Keratinocyte (primary cell): ENCODE measurements at regions not wholly inside any gene's neighbourhood (a gene's known extent, or its start where the extent isn't known, plus 50 kb on each side); places are given as distances from the start of the nearest gene placed in this dataset.

ENCODE experiments used
- DNase-seq: peaks from one replicate; pipeline ENCODE4 v3.0.0-alpha.2; 2011; ENCODE audit warnings: low read depth, missing footprints, low spot score
- FAIRE-seq: peaks from 2 replicates; lab custom pipeline; 2011; peaks lifted over from hg19 to GRCh38; lab: Jason Lieb, UNC
- H2AFZ ChIP-seq: 2 replicates; pipeline ENCODE4 v1.6.0; 2012; ENCODE audit warnings: low read length, control low read depth, inconsistent platforms; ENCODE audit not compliant: control insufficient read depth
- H3K27ac ChIP-seq: 2 replicates; pipeline ENCODE4 v1.5.1; 2011; ENCODE audit warnings: low read length; ENCODE audit not compliant: control insufficient read depth, insufficient read depth
- H3K27me3 ChIP-seq: 3 replicates; pipeline ENCODE4 v1.6.0; 2011; ENCODE audit warnings: low read length; ENCODE audit not compliant: control insufficient read depth, insufficient read depth; ENCODE audit errors: extremely low read depth
- H3K36me3 ChIP-seq, 2 experiments: 2 replicates in 1 of 2; 3 replicates in 1 of 2; pipeline ENCODE4 v1.5.1; 2011; ENCODE audit warnings: low read length in 2 of 2, mild to moderate bottlenecking in 1 of 2; ENCODE audit not compliant: control insufficient read depth in 2 of 2, insufficient read depth in 2 of 2; ENCODE audit errors: extremely low read depth in 1 of 2
- H3K4me1 ChIP-seq: 3 replicates; pipeline ENCODE4 v1.5.1; 2011; ENCODE audit warnings: low read length; ENCODE audit not compliant: control insufficient read depth, insufficient read depth; ENCODE audit errors: extremely low read depth
- H3K4me2 ChIP-seq: 3 replicates; pipeline ENCODE4 v1.6.0; 2011; ENCODE audit warnings: low read depth, low read length; ENCODE audit not compliant: control insufficient read depth, insufficient read depth; ENCODE audit errors: extremely low read depth
- H3K4me3 ChIP-seq, 3 experiments: fragments of 200-600 bp in 1 of 3; sonication (generic) in 1 of 3; 2 replicates in 2 of 3; 3 replicates in 1 of 3; pipeline ENCODE4 v1.5.1; 2011 to 2016; ENCODE audit warnings: low read length in 3 of 3, mild to moderate bottlenecking in 3 of 3, control low read depth in 2 of 3, inconsistent platforms in 1 of 3, low read depth in 1 of 3, mixed read lengths in 1 of 3, mixed run types in 1 of 3, moderate library complexity in 1 of 3; ENCODE audit not compliant: control insufficient read depth in 2 of 3, insufficient read depth in 2 of 3; ENCODE audit errors: extremely low read depth in 1 of 3
- H3K79me2 ChIP-seq: 2 replicates; pipeline ENCODE4 v1.6.0; 2012; ENCODE audit warnings: low read length; ENCODE audit not compliant: control insufficient read depth, insufficient read depth
- H3K9ac ChIP-seq: 3 replicates; pipeline ENCODE4 v1.6.0; 2011; ENCODE audit warnings: low read length; ENCODE audit not compliant: control insufficient read depth, insufficient read depth; ENCODE audit errors: extremely low read depth
- H3K9me1 ChIP-seq: 3 replicates; pipeline ENCODE4 v1.6.0; 2011; ENCODE audit warnings: low read length; ENCODE audit not compliant: control insufficient read depth, insufficient read depth; ENCODE audit errors: extremely low read depth
- H3K9me3 ChIP-seq: 2 replicates; pipeline ENCODE4 v1.5.1; 2012; ENCODE audit warnings: low read depth, low read length; ENCODE audit not compliant: control insufficient read depth
- H4K20me1 ChIP-seq: 3 replicates; pipeline ENCODE4 v1.6.0; 2011; ENCODE audit warnings: low read length; ENCODE audit not compliant: control insufficient read depth, insufficient read depth; ENCODE audit errors: extremely low read depth
- CTCF ChIP-seq, 3 experiments: IDR thresholded peaks in 1 of 3; conservative IDR thresholded peaks in 1 of 3; optimal IDR thresholded peaks in 1 of 3; 2 replicates in 2 of 3; 3 replicates in 1 of 3; pipeline versions ENCODE3 to v1.5.1; 2011; ENCODE audit warnings: low read length in 3 of 3, mild to moderate bottlenecking in 3 of 3, moderate library complexity in 2 of 3, control low read depth in 1 of 3, inconsistent platforms in 1 of 3; ENCODE audit not compliant: insufficient read depth in 2 of 3; ENCODE audit errors: extremely low read depth in 1 of 3
- EZH2 ChIP-seq: IDR thresholded peaks from one replicate; pipeline ENCODE4 v1.6.1; 2012; ENCODE audit warnings: inconsistent platforms, mild to moderate bottlenecking, low read length, moderate library complexity
- dilution Hi-C: fragments of 300-500 bp; cut with MboI; formaldehyde crosslinking; loops from one replicate; pipeline ENCODE4 v1.7.0; 2020; ENCODE audit warnings: low sequenced_read_pairs; ENCODE audit not compliant: extremely low pct_ligation_motif_present

GRCh38 chr2:147223119-147223518, 621.7 kb upstream of the ACVR2A start:
- no peak for FAIRE-seq
- H2AFZ ChIP-seq = no peak overlapping the region
- no peak overlapping the region for H3K9ac ChIP-seq
- DNase-seq = no peak
- no peaks in the 10 kb centered on the region for H4K20me1 ChIP-seq
- no peaks in the 10 kb centered on the region for H3K9me3 ChIP-seq
- dilution Hi-C loops = no loop called here
- TF ChIP-seq EZH2 = no peak
- TF ChIP-seq CTCF (optimal IDR thresholded peaks at IDR 0.05 in 1 of 3, IDR thresholded peaks at IDR 0.05 in 1 of 3, conservative IDR thresholded peaks at IDR 0.05 in 1 of 3; ENCODE audit: extremely low read depth in 1 of 3, insufficient read depth in 2 of 3, low read length in 3 of 3) = no peak
- no peaks in the 10 kb centered on the region for H3K9me1 ChIP-seq
- no peaks in the 10 kb centered on the region for H3K36me3 ChIP-seq
- peaks cover 5% of the 10 kb centered on the region for H3K4me1 ChIP-seq
- no peak overlapping the region for H3K4me3 ChIP-seq
- no peaks in the 10 kb centered on the region for H3K79me2 ChIP-seq
- no peaks in the 10 kb centered on the region for H3K27me3 ChIP-seq
- H3K4me2 ChIP-seq = no peak overlapping the region
- no peak overlapping the region for H3K27ac ChIP-seq

- Histone ChIP-seq H3K4me3 (no peak overlapping the region), H3K9me1 (no peaks in the 10 kb centered on the region), H3K27me3 (no peaks in the 10 kb centered on the region), H3K9me3 (no peaks in the 10 kb centered on the region), H3K9ac (no peak overlapping the region), H3K4me1 (peaks cover 5% of the 10 kb centered on the region), H3K4me2 (no peak overlapping the region), H3K79me2 (no peaks in the 10 kb centered on the region), H4K20me1 (no peaks in the 10 kb centered on the region), H2AFZ (no peak overlapping the region), H3K27ac (no peak overlapping the region), H3K36me3 (no peaks in the 10 kb centered on the region)
- FAIRE-seq (no peak), DNase-seq (no peak)
- dilution Hi-C loops = no loop called here
- no peak for TF ChIP-seq CTCF (optimal IDR thresholded peaks at IDR 0.05 in 1 of 3, IDR thresholded peaks at IDR 0.05 in 1 of 3, conservative IDR thresholded peaks at IDR 0.05 in 1 of 3; ENCODE audit: extremely low read depth in 1 of 3, insufficient read depth in 2 of 3, low read length in 3 of 3)
- TF ChIP-seq EZH2 = no peak
Measured at GRCh38 chr2:147222506-147222905, 622.3 kb upstream of the ACVR2A start.
